PC-3 (cell line): ENCODE measurements at regions not wholly inside any gene's neighbourhood (a gene's known extent, or its start where the extent isn't known, plus 50 kb on each side); places are given as distances from the start of the nearest gene placed in this dataset.

Experiments
- ATAC-seq: fragments of 200-7000 bp; cut with Tn5 transposase; 2 replicates; pipeline ENCODE4 v1.9.1; 2020; ENCODE audit warnings: mild to moderate bottlenecking, moderate library complexity
- BruUV-seq: library from RNA; stranded (reverse); fragments of 400-500 nt; replicated peaks from 2 replicates; lab custom pipeline; 2021; lab: Mats Ljungman, UMichigan
- CTCF ChIA-PET: fragments of 300-600 bp; sonication (Branson Sonifier 250); formaldehyde crosslinking; loops from one replicate; lab custom pipeline; 2022; ENCODE audit warnings: antibody characterized with exemption; lab: Charles Lee
- POLR2A ChIA-PET: fragments of 300-600 bp; sonication (Branson Sonifier 250); formaldehyde crosslinking; loops from one replicate; lab custom pipeline; 2022; ENCODE audit warnings: antibody characterized with exemption; ENCODE audit not compliant: unreplicated experiment; lab: Charles Lee
- DNase-seq: peaks from one replicate; pipeline ENCODE4 v3.0.0-alpha.2; 2015
- H2AFZ ChIP-seq: fragments of 300-600 bp; sonication (generic); 2 replicates; pipeline ENCODE4 v1.6.0; 2016; ENCODE audit warnings: antibody characterized with exemption, low read length
- H3F3A ChIP-seq: fragments of 300-600 bp; sonication (generic); one replicate; pipeline ENCODE4 v1.6.0; 2017; ENCODE audit warnings: antibody characterized with exemption, low read length, control low read depth, mild to moderate bottlenecking; ENCODE audit not compliant: unreplicated experiment
- H3K27ac ChIP-seq: fragments of 300-600 bp; sonication (generic); 2 replicates; pipeline ENCODE4 v1.5.1; 2016; ENCODE audit warnings: mild to moderate bottlenecking, low read length
- H3K27me3 ChIP-seq: fragments of 300-600 bp; sonication (generic); 2 replicates; pipeline ENCODE4 v1.6.1; 2016; ENCODE audit warnings: low read length, mixed read lengths
- H3K36me3 ChIP-seq: fragments of 300-600 bp; sonication (generic); 2 replicates; pipeline ENCODE4 v1.6.1; 2016; ENCODE audit warnings: low read depth, mixed run types, low read length, mixed read lengths
- H3K4me1 ChIP-seq: fragments of 300-600 bp; sonication (generic); 2 replicates; pipeline ENCODE4 v1.5.1; 2016; ENCODE audit warnings: low read length; ENCODE audit not compliant: insufficient read depth
- H3K4me2 ChIP-seq: fragments of 300-600 bp; sonication (generic); 2 replicates; pipeline ENCODE4 v1.6.0; 2016; ENCODE audit warnings: low read length
- H3K4me3 ChIP-seq: fragments of 300-600 bp; sonication (generic); 2 replicates; pipeline ENCODE4 v1.5.1; 2016; ENCODE audit warnings: mild to moderate bottlenecking, low read length, mixed read lengths
- H3K79me2 ChIP-seq: fragments of 300-600 bp; sonication (generic); 2 replicates; pipeline ENCODE4 v1.6.1; 2017; ENCODE audit warnings: low read length, mixed read lengths
- H3K9ac ChIP-seq: fragments of 300-600 bp; sonication (generic); 2 replicates; pipeline ENCODE4 v1.6.0; 2016; ENCODE audit warnings: mild to moderate bottlenecking, low read length
- H3K9me2 ChIP-seq: fragments of 300-600 bp; sonication (generic); replicated peaks from 2 replicates; pipeline ENCODE4 v1.6.1; 2016; ENCODE audit warnings: mixed run types, low read length, mixed read lengths
- H3K9me3 ChIP-seq: fragments of 300-600 bp; sonication (generic); 2 replicates; pipeline ENCODE4 v1.6.1; 2016; ENCODE audit warnings: low read length, mixed read lengths
- H4K20me1 ChIP-seq: fragments of 300-600 bp; sonication (generic); 2 replicates; pipeline ENCODE4 v1.6.1; 2016; ENCODE audit warnings: low read length, mixed read lengths
- EZH2 ChIP-seq: fragments of 300-600 bp; sonication (generic); IDR thresholded peaks from one replicate; pipeline ENCODE4 v1.6.1; 2017; ENCODE audit warnings: antibody characterized with exemption, mild to moderate bottlenecking, low read length; ENCODE audit not compliant: unreplicated experiment
- EZH2phosphoT487 ChIP-seq: fragments of 300-600 bp; sonication (generic); IDR thresholded peaks from 2 replicates; pipeline ENCODE4 v1.6.1; 2018; ENCODE audit warnings: mild to moderate bottlenecking, antibody characterized with exemption, low read length, borderline replicate concordance
- intact Hi-C: fragments of 100-400 bp; cut with micrococcal nuclease; formaldehyde crosslinking; loops from 2 replicates; pipeline ENCODE4 v1.9.0; 2023
- TF ChIP-seq, protein P1 (sequence below): fragments of 300-600 bp; sonication (generic); conservative IDR thresholded peaks from 2 replicates; pipeline ENCODE4 v1.5.1; 2017; ENCODE audit warnings: antibody characterized with exemption, low read depth, mild to moderate bottlenecking, low read length

GRCh38 chr21:23664193-23664694 is 1943.0 kb downstream of the MRPL39 start:
- intact Hi-C loops, result no loop called here
- CTCF ChIA-PET, result no interaction called here
- POLR2A ChIA-PET, result no interaction called here
- Histone ChIP-seq H3K79me2 (no peaks in the 10 kb centered on the region), H3K9me2 (no peaks in the 10 kb centered on the region), H3K4me1 (no peaks in the 10 kb centered on the region), H3K4me2 (no peak overlapping the region), H4K20me1 (no peaks in the 10 kb centered on the region), H3K27ac (no peak overlapping the region), H3K36me3 (no peaks in the 10 kb centered on the region), H3F3A (no peaks in the 10 kb centered on the region), H3K4me3 (no peak overlapping the region), H3K9ac (no peak overlapping the region), H3K9me3 (peaks cover 4% of the 10 kb centered on the region; the same call in 1 of the 2 replicates), H3K27me3 (no peaks in the 10 kb centered on the region), H2AFZ (no peak overlapping the region)
- BruUV-seq, result no TSS peak
- TF ChIP-seq EZH2 (no peak), EZH2phosphoT487 (no peak)
- TF ChIP-seq, protein P1, sequence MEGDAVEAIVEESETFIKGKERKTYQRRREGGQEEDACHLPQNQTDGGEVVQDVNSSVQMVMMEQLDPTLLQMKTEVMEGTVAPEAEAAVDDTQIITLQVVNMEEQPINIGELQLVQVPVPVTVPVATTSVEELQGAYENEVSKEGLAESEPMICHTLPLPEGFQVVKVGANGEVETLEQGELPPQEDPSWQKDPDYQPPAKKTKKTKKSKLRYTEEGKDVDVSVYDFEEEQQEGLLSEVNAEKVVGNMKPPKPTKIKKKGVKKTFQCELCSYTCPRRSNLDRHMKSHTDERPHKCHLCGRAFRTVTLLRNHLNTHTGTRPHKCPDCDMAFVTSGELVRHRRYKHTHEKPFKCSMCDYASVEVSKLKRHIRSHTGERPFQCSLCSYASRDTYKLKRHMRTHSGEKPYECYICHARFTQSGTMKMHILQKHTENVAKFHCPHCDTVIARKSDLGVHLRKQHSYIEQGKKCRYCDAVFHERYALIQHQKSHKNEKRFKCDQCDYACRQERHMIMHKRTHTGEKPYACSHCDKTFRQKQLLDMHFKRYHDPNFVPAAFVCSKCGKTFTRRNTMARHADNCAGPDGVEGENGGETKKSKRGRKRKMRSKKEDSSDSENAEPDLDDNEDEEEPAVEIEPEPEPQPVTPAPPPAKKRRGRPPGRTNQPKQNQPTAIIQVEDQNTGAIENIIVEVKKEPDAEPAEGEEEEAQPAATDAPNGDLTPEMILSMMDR, result no peak
- DNase-seq (no peak), ATAC-seq (no peak)

DNA sequence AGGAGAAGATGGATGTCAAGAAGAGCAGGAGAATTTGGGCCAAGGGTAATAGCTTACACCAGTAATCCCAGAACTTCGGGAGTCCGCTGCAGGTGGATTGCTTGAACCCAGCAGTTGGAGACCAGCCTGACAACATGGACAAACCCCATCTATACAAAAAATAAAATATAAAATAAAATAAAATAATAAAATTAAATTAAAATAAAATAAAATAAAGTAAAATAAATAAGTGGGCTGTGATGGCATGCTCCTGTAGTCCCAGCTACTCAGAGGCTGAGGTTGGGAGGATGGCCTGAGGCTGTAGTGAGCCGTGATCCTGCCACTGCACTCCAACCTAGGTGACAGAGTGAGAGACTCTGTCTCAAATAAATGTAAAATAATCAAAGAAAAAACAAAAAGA is 1946.7 kb downstream of the MRPL39 start:
- H3K9me2 ChIP-seq, result no peaks in the 10 kb centered on the region
- no peaks in the 10 kb centered on the region for H3K4me1 ChIP-seq
- no peak overlapping the region for H3K4me2 ChIP-seq
- BruUV-seq, result no TSS peak
- POLR2A ChIA-PET, result no interaction called here
- intact Hi-C loops, result no loop called here
- no peak for TF ChIP-seq EZH2phosphoT487
- TF ChIP-seq EZH2, result no peak
- TF ChIP-seq, protein P1, result no peak
- no peak overlapping the region for H3K27ac ChIP-seq
- peaks cover 4% of the 10 kb centered on the region; the same call in 1 of the 2 replicates for H3K9me3 ChIP-seq
- no peaks in the 10 kb centered on the region for H3K36me3 ChIP-seq
- H3K9ac ChIP-seq, result no peak overlapping the region
- H2AFZ ChIP-seq, result no peak overlapping the region
- H4K20me1 ChIP-seq, result no peaks in the 10 kb centered on the region
- CTCF ChIA-PET, result no interaction called here
- DNase-seq (no peak), ATAC-seq (no peak)
- H3F3A ChIP-seq, result no peaks in the 10 kb centered on the region
- no peak overlapping the region for H3K4me3 ChIP-seq
- no peaks in the 10 kb centered on the region for H3K27me3 ChIP-seq
- H3K79me2 ChIP-seq, result no peaks in the 10 kb centered on the region

GRCh38 chr21:23644768-23645167 is 1962.5 kb downstream of the MRPL39 start:
- H3K9me2 ChIP-seq, result no peaks in the 10 kb centered on the region
- CTCF ChIA-PET, result no interaction called here
- H3K36me3 ChIP-seq, result no peaks in the 10 kb centered on the region
- H3K9ac ChIP-seq, result no peak overlapping the region
- H3K9me3 ChIP-seq, result 0 out of 2 replicates have a peak, but pooled peaks cover 4% of the 10 kb centered on the region
- intact Hi-C loops, result no loop called here
- H3K79me2 ChIP-seq, result no peaks in the 10 kb centered on the region
- H3K27ac ChIP-seq, result no peak overlapping the region
- no peaks in the 10 kb centered on the region for H3F3A ChIP-seq
- no peak for ATAC-seq
- no peak overlapping the region for H2AFZ ChIP-seq
- H3K27me3 ChIP-seq, result no peaks in the 10 kb centered on the region
- DNase-seq, result no peak
- POLR2A ChIA-PET, result no interaction called here
- H3K4me2 ChIP-seq, result no peak overlapping the region
- no peaks in the 10 kb centered on the region for H3K4me1 ChIP-seq
- H4K20me1 ChIP-seq, result 0 out of 2 replicates have a peak, but pooled peaks cover 4% of the 10 kb centered on the region
- H3K4me3 ChIP-seq, result no peak overlapping the region
- no TSS peak for BruUV-seq
- TF ChIP-seq EZH2phosphoT487 (no peak), EZH2 (no peak)
- TF ChIP-seq, protein P1, result no peak
